K562 (cell line): ENCODE measurements at regions not wholly inside any gene's neighbourhood (a gene's known extent, or its start where the extent isn't known, plus 50 kb on each side); places are given as distances from the start of the nearest gene placed in this dataset.

Experiments
- ATAC-seq: fragments of 200-7000 bp; cut with Tn5 transposase; 3 replicates; pipeline ENCODE4 v1.9.1; 2020; ENCODE audit warnings: moderate library complexity
- BruUV-seq: library from RNA; stranded (reverse); fragments of 400-500 nt; replicated peaks from 2 replicates; lab custom pipeline; 2021; lab: Mats Ljungman, UMichigan
- CTCF ChIA-PET: fragments of 300-600 bp; formaldehyde crosslinking; extraction: SDS; loops from one replicate; lab custom pipeline; 2021; ENCODE audit warnings: low intra/inter-chr PET ratio; lab: Yijun Ruan, JAX
- POLR2A ChIA-PET: fragments of 300-600, 350-650 bp; sonication (Branson Sonifier 250); formaldehyde crosslinking; extraction: SDS; loops from one replicate; lab custom pipeline; 2021; ENCODE audit warnings: antibody characterized with exemption, inconsistent platforms; lab: Yijun Ruan, JAX
- DNase-seq, 4 experiments: peaks; one replicate each; pipeline versions ENCODE4 v3.0.0 to v3.0.0-alpha.2; 2011 to 2018; ENCODE audit warnings: low spot score in 3 of 4, mixed read lengths in 3 of 4; ENCODE audit errors: extremely low read depth in 1 of 4
- FAIRE-seq: peaks from 2 replicates; lab custom pipeline; 2011; peaks lifted over from hg19 to GRCh38; lab: Jason Lieb, UNC
- H2AFZ ChIP-seq: 2 replicates; pipeline ENCODE4 v1.6.0; 2011; ENCODE audit warnings: low read depth, low read length, control low read depth, inconsistent platforms
- H3K27ac ChIP-seq: fragments of 200-600 bp; 3 replicates; pipeline ENCODE4 v1.8.0; 2011; ENCODE audit warnings: low read depth, mild to moderate bottlenecking, control low read depth, inconsistent platforms, low read length, moderate library complexity, mixed read lengths; ENCODE audit errors: extremely low read depth
- H3K27me3 ChIP-seq, 2 experiments: fragments of 300-600 bp in 1 of 2; 2 replicates in 1 of 2; 3 replicates in 1 of 2; pipeline versions ENCODE4 v1.6.0 to v1.8.0; 2011; ENCODE audit warnings: inconsistent platforms in 2 of 2, low read length in 2 of 2, mild to moderate bottlenecking in 1 of 2, mixed read lengths in 1 of 2, moderate library complexity in 1 of 2; ENCODE audit not compliant: control insufficient read depth in 2 of 2, insufficient read depth in 2 of 2
- H3K36me3 ChIP-seq: fragments of 300-600 bp; 3 replicates; pipeline ENCODE4 v1.8.0; 2011; ENCODE audit warnings: mild to moderate bottlenecking, low read length, inconsistent platforms; ENCODE audit not compliant: control insufficient read depth, insufficient read depth
- H3K4me1 ChIP-seq, 2 experiments: fragments of 200-600 bp in 1 of 2; replicated peaks in 1 of 2; 2 replicates in 1 of 2; 3 replicates in 1 of 2; pipeline versions ENCODE4 v1.5.1 to v1.8.0; 2011; ENCODE audit warnings: inconsistent platforms in 2 of 2, low read length in 2 of 2, mild to moderate bottlenecking in 1 of 2, mixed read lengths in 1 of 2, moderate library complexity in 1 of 2; ENCODE audit not compliant: control insufficient read depth in 2 of 2, insufficient read depth in 2 of 2
- H3K4me2 ChIP-seq: 2 replicates; pipeline ENCODE4 v1.6.1; 2011; ENCODE audit warnings: low read length, control low read depth, inconsistent platforms, mixed read lengths; ENCODE audit not compliant: insufficient read depth
- H3K4me3 ChIP-seq: fragments of 200-600 bp; sonication (generic), shearing (Covaris generic); 2 replicates; pipeline ENCODE4 v1.5.1; 2016; ENCODE audit warnings: control low read depth, inconsistent platforms
- H3K79me2 ChIP-seq: fragments of 200-600 bp; 3 replicates; pipeline ENCODE4 v1.8.0; 2011; ENCODE audit warnings: low read length, inconsistent platforms; ENCODE audit not compliant: control insufficient read depth, insufficient read depth
- H3K9ac ChIP-seq, 2 experiments: 2 replicates each; pipeline versions ENCODE4 v1.6.0 to v1.6.1; 2011; ENCODE audit warnings: low read depth in 2 of 2, low read length in 2 of 2, control low read depth in 1 of 2, inconsistent platforms in 1 of 2, mild to moderate bottlenecking in 1 of 2, mixed read lengths in 1 of 2; ENCODE audit not compliant: insufficient read depth in 1 of 2
- H3K9me1 ChIP-seq: one replicate; pipeline ENCODE4 v1.6.0; 2011; ENCODE audit warnings: inconsistent platforms, mild to moderate bottlenecking, low read length, moderate library complexity; ENCODE audit not compliant: control insufficient read depth, insufficient read depth
- H3K9me3 ChIP-seq: replicated peaks from 2 replicates; pipeline ENCODE4 v1.5.1; 2011; ENCODE audit warnings: low read depth, low read length, inconsistent platforms; ENCODE audit not compliant: control insufficient read depth, insufficient read depth
- H4K20me1 ChIP-seq: replicated peaks from 2 replicates; pipeline ENCODE4 v1.6.1; 2011; ENCODE audit warnings: low read length, inconsistent platforms, mixed read lengths; ENCODE audit not compliant: control insufficient read depth, insufficient read depth
- CSDE1 ChIP-seq, 2 experiments: fragments of 450-650 bp; IDR thresholded peaks; 2 replicates each; pipeline ENCODE4 v1.6.1; 2016; ENCODE audit warnings: mild to moderate bottlenecking in 1 of 2
- DACH1 ChIP-seq: fragments of 450-650 bp; IDR thresholded peaks from 2 replicates; pipeline ENCODE4 v1.6.1; 2018; ENCODE audit not compliant: partially characterized antibody
- E2F1 ChIP-seq: sonication (generic); formaldehyde crosslinking; IDR thresholded peaks from 2 replicates; pipeline ENCODE4 v1.8.1; 2023; ENCODE audit warnings: mild to moderate bottlenecking, missing genetic modification reagents, moderate library complexity
- E2F8 ChIP-seq: fragments of 450-650 bp; IDR thresholded peaks from 2 replicates; pipeline ENCODE4 v1.7.1; 2018; ENCODE audit warnings: mild to moderate bottlenecking, low read depth; ENCODE audit not compliant: partially characterized antibody
- ETV1 ChIP-seq: fragments of 450-650 bp; conservative IDR thresholded peaks from 2 replicates; pipeline ENCODE4 v1.6.1; 2016; ENCODE audit warnings: missing genetic modification characterization, control low read depth, low read depth, missing compliant biosample characterization
- EWSR1 ChIP-seq: fragments of 450-650 bp; IDR thresholded peaks from 2 replicates; pipeline ENCODE4 v1.6.1; 2018; ENCODE audit warnings: borderline replicate concordance, mild to moderate bottlenecking, low read depth, moderate library complexity; ENCODE audit not compliant: partially characterized antibody
- FOXP4 ChIP-seq: sonication (generic); formaldehyde crosslinking; IDR thresholded peaks from 2 replicates; pipeline ENCODE4 v1.8.0; 2022; ENCODE audit warnings: mild to moderate bottlenecking, missing genetic modification reagents, borderline replicate concordance
- GABPB1 ChIP-seq: sonication (generic); formaldehyde crosslinking; IDR thresholded peaks from 2 replicates; pipeline ENCODE4 v1.8.0; 2022; ENCODE audit warnings: mild to moderate bottlenecking, missing genetic modification reagents
- KLF6 ChIP-seq: fragments of 250-450 bp; sonication (Bioruptor Pico); IDR thresholded peaks from 2 replicates; pipeline ENCODE4 v1.4.0; 2020; ENCODE audit warnings: mild to moderate bottlenecking, moderate library complexity, borderline replicate concordance
- LARP7 ChIP-seq: fragments of 450-650 bp; IDR thresholded peaks from 2 replicates; pipeline ENCODE4 v1.6.1; 2016
- MCM5 ChIP-seq: fragments of 450-650 bp; IDR thresholded peaks from 2 replicates; pipeline ENCODE4 v1.6.1; 2016; ENCODE audit warnings: low read depth
- NFIC ChIP-seq: fragments of 450-650 bp; IDR thresholded peaks from 2 replicates; pipeline ENCODE4 v1.6.1; 2017; ENCODE audit warnings: mild to moderate bottlenecking, inconsistent platforms
- NR2C2 ChIP-seq, 2 experiments: fragments of 200-800 bp in 1 of 2; sonication (Bioruptor generic) in 1 of 2; sonication (generic) in 1 of 2; formaldehyde crosslinking in 1 of 2; IDR thresholded peaks; 2 replicates each; pipeline versions ENCODE4 v1.6.1 to v1.8.0; 2016 to 2022; ENCODE audit warnings: mild to moderate bottlenecking in 1 of 2, missing compliant biosample characterization in 1 of 2, missing genetic modification characterization in 1 of 2, missing genetic modification reagents in 1 of 2
- NR3C1 ChIP-seq: sonication (generic); formaldehyde crosslinking; IDR thresholded peaks from 2 replicates; pipeline ENCODE4 v1.8.1; 2022; ENCODE audit warnings: missing genetic modification reagents
- NRF1 ChIP-seq, 2 experiments: fragments of 450-650 bp; IDR thresholded peaks in 1 of 2; conservative IDR thresholded peaks in 1 of 2; 2 replicates each; pipeline ENCODE4 v1.6.1; 2014; ENCODE audit warnings: mild to moderate bottlenecking in 2 of 2
- PTTG1 ChIP-seq: fragments of 450-650 bp; IDR thresholded peaks from 2 replicates; pipeline ENCODE4 v1.6.1; 2016; ENCODE audit warnings: low read depth, mild to moderate bottlenecking, missing genetic modification characterization, missing compliant biosample characterization
- SNAPC5 ChIP-seq: fragments of 250-450 bp; sonication (Bioruptor Pico); IDR thresholded peaks from 2 replicates; pipeline ENCODE4 v1.8.0; 2021; ENCODE audit warnings: moderate library complexity, mild to moderate bottlenecking, inconsistent platforms
- SRSF9 ChIP-seq: fragments of 200-400 bp; formaldehyde crosslinking; IDR thresholded peaks from 2 replicates; pipeline ENCODE4 v1.6.1; 2017; ENCODE audit warnings: low read depth, low read length, borderline replicate concordance
- WGBS: fragments of 100-300 bp; shearing (Covaris generic); methylation state at CpG from one replicate; pipeline ENCODE4 v1.1.6; 2016; ENCODE audit warnings: low coverage, mixed read lengths; ENCODE audit not compliant: insufficient coverage; ENCODE audit errors: missing lambda C conversion rate; 5-methylcytosine and 5-hydroxymethylcytosine counted together
- in situ Hi-C: fragments of 300-500 bp; cut with MboI; formaldehyde crosslinking; loops from 4 replicates; pipeline ENCODE4 v1.15.0; 2018; ENCODE audit warnings: inconsistent platforms, mixed read lengths
- intact Hi-C: fragments of 100-400 bp; cut with micrococcal nuclease; formaldehyde crosslinking; loops from 2 replicates; pipeline ENCODE4 v1.14.2; 2022

GRCh38 chr13:47592256-47592655 lies 408.8 kb downstream of the SUCLA2 start:
- no peak overlapping the region for H3K4me3 ChIP-seq
- no peak for ATAC-seq
- DNase-seq = no peak
- ChIA-PET CTCF (no interaction called here), POLR2A (no interaction called here)
- H3K27me3 ChIP-seq = no peaks in the 10 kb centered on the region
- FAIRE-seq = no peak
- in situ Hi-C loops = no loop called here
- no peak overlapping the region for H2AFZ ChIP-seq
- TF ChIP-seq E2F8 (no peak), NR2C2 (CRISPR knock-in tag; IDR thresholded peaks at IDR 0.05) (no peak), NR2C2 (tag; IDR thresholded peaks at IDR 0.05) (no peak), CSDE1 (IDR thresholded peaks at IDR 0.05) (no peak), MCM5 (no peak), SNAPC5 (CRISPR knock-in tag) (no peak), GABPB1 (CRISPR knock-in tag) (no peak), LARP7 (no peak), SRSF9 (no peak), NRF1 (conservative IDR thresholded peaks at IDR 0.05 in 1 of 2, IDR thresholded peaks at IDR 0.05 in 1 of 2) (no peak), FOXP4 (no peak), DACH1 (no peak), KLF6 (CRISPR knock-in tag) (no peak), ETV1 (tag) (no peak), NR3C1 (CRISPR knock-in tag) (no peak), PTTG1 (tag) (no peak), E2F1 (CRISPR knock-in tag) (no peak), NFIC (no peak), EWSR1 (no peak)
- no peak overlapping the region for H3K4me2 ChIP-seq
- H3K79me2 ChIP-seq = no peaks in the 10 kb centered on the region
- H4K20me1 ChIP-seq = no peaks in the 10 kb centered on the region
- no peaks in the 10 kb centered on the region for H3K4me1 ChIP-seq
- H3K36me3 ChIP-seq = no peaks in the 10 kb centered on the region
- no peaks in the 10 kb centered on the region for H3K9me1 ChIP-seq
- H3K9ac ChIP-seq = no peak overlapping the region
- H3K27ac ChIP-seq = no peak overlapping the region
- no peaks in the 10 kb centered on the region for H3K9me3 ChIP-seq
- 0% methylated on average over 1 of the region's 1 CpG for WGBS
- intact Hi-C loops = no loop called here
- no TSS peak for BruUV-seq
